ENCODE measurements at regions not wholly inside any gene's neighbourhood (a gene's known extent, or its start where the extent isn't known, plus 50 kb on each side); places are given as distances from the start of the nearest gene placed in this dataset.

GRCh38 chr10:3016016-3016415, 51.3 kb upstream of the PFKP start:
- H3K4me3 ChIP-seq (ENCODE audit: low read length) = no peak overlapping the region
- no peak for TF ChIP-seq ZNF274 (IDR thresholded peaks at IDR 0.05; ENCODE audit: low read depth, low read length)

GRCh38 chr10:3014968-3015367, 52.4 kb upstream of the PFKP start:
- no peak for TF ChIP-seq ZNF274 (IDR thresholded peaks at IDR 0.05; ENCODE audit: low read depth, low read length)

GRCh38 chr10:3012223-3012622, 55.1 kb upstream of the PFKP start:
- no peak overlapping the region for H3K4me3 ChIP-seq (ENCODE audit: low read length)
- TF ChIP-seq ZNF274 (IDR thresholded peaks at IDR 0.05; ENCODE audit: low read depth, low read length) = no peak

More at GRCh38 chr10:3014968-3015367, 52.4 kb upstream of the PFKP start:
- no peak overlapping the region for H3K4me3 ChIP-seq (ENCODE audit: low read length)

GRCh38 chr10:3010816-3011460, 56.4 kb upstream of the PFKP start:
- H3K4me3 ChIP-seq (ENCODE audit: low read length) = no peak overlapping the region
- no peak for TF ChIP-seq ZNF274 (IDR thresholded peaks at IDR 0.05; ENCODE audit: low read depth, low read length)

- no peak for TF ChIP-seq ZNF274 (IDR thresholded peaks at IDR 0.05; ENCODE audit: low read depth, low read length)
- no peak overlapping the region for H3K4me3 ChIP-seq (ENCODE audit: low read length)
Measured at GRCh38 chr10:3010334-3010733, 57.0 kb upstream of the PFKP start.

- no peak overlapping the region for H3K4me3 ChIP-seq (ENCODE audit: low read length)
- no peak for TF ChIP-seq ZNF274 (IDR thresholded peaks at IDR 0.05; ENCODE audit: low read depth, low read length)
Measured at GRCh38 chr10:3009341-3009740, 58.0 kb upstream of the PFKP start.

GRCh38 chr10:3008518-3009195, 58.7 kb upstream of the PFKP start:
- H3K4me3 ChIP-seq (ENCODE audit: low read length) = no peak overlapping the region; the same call in 1 of the 2 replicates
- no peak for TF ChIP-seq ZNF274 (IDR thresholded peaks at IDR 0.05; ENCODE audit: low read depth, low read length)

- H3K4me3 ChIP-seq (ENCODE audit: low read length) = no peak overlapping the region
- TF ChIP-seq ZNF274 (IDR thresholded peaks at IDR 0.05; ENCODE audit: low read depth, low read length) = no peak
Measured at GRCh38 chr10:3006607-3007006, 60.7 kb upstream of the PFKP start.

GRCh38 chr10:3006093-3006492, 61.3 kb upstream of the PFKP start:
- TF ChIP-seq ZNF274 (IDR thresholded peaks at IDR 0.05; ENCODE audit: low read depth, low read length) = no peak
- no peak overlapping the region for H3K4me3 ChIP-seq (ENCODE audit: low read length)

- no peak for TF ChIP-seq ZNF274 (IDR thresholded peaks at IDR 0.05; ENCODE audit: low read depth, low read length)
- no peak overlapping the region for H3K4me3 ChIP-seq (ENCODE audit: low read length)
Measured at GRCh38 chr10:3002304-3002703, 65.0 kb upstream of the PFKP start.

GRCh38 chr10:3000048-3000447, 67.3 kb upstream of the PFKP start:
- H3K4me3 ChIP-seq (ENCODE audit: low read length) = no peak overlapping the region
- TF ChIP-seq ZNF274 (IDR thresholded peaks at IDR 0.05; ENCODE audit: low read depth, low read length) = no peak

GRCh38 chr10:2994221-2994961, 73.0 kb upstream of the PFKP start:
- no peak for TF ChIP-seq ZNF274 (IDR thresholded peaks at IDR 0.05; ENCODE audit: low read depth, low read length)
- H3K4me3 ChIP-seq (ENCODE audit: low read length) = no peak overlapping the region

- no peak for TF ChIP-seq ZNF274 (IDR thresholded peaks at IDR 0.05; ENCODE audit: low read depth, low read length)
- no peak overlapping the region for H3K4me3 ChIP-seq (ENCODE audit: low read length)
Measured at GRCh38 chr10:2993636-2994035, 73.7 kb upstream of the PFKP start.

GRCh38 chr10:2992401-2993198, 74.7 kb upstream of the PFKP start:
- TF ChIP-seq ZNF274 (IDR thresholded peaks at IDR 0.05; ENCODE audit: low read depth, low read length) = no peak
- no peak overlapping the region for H3K4me3 ChIP-seq (ENCODE audit: low read length)

Data from GM08714 (cell line).